Stimulated activated CD4-positive, alpha-beta T cell treated with anti-CD3 and anti-CD28 coated beads, Interleukin-2, amount 100 ng/mL, for 48 hours (primary cell): ENCODE measurements at regions not wholly inside any gene's neighbourhood (a gene's known extent, or its start where the extent isn't known, plus 50 kb on each side); places are given as distances from the start of the nearest gene placed in this dataset.
"Not testable (repeated sequence)": the region's sequence is repeated elsewhere in the genome, so short reads cannot be mapped to it uniquely, and the experiment has no call there.

Experiments used
- DNase-seq, 2 donors: peaks; one replicate each; pipeline ENCODE4 v3.0.0-alpha.2; 2020

GRCh38 chr5:128667751-128668150 is 129.7 kb upstream of the FBN2 start:
- no peak for DNase-seq

GRCh38 chr5:128668921-128669320 is 130.9 kb upstream of the FBN2 start:
- no peak for DNase-seq

GRCh38 chr5:128669803-128670202 is 131.8 kb upstream of the FBN2 start:
- no peak for DNase-seq

- no peak for DNase-seq
These were observed 133.9 kb upstream of the FBN2 start for GRCh38 chr5:128671943-128672342.

- no peak for DNase-seq
These were observed 135.0 kb upstream of the FBN2 start for GRCh38 chr5:128673000-128673399.

- DNase-seq = no peak
These were observed 135.4 kb upstream of the FBN2 start for GRCh38 chr5:128673411-128673957.

GRCh38 chr5:128673970-128674369 is 135.9 kb upstream of the FBN2 start:
- no peak for DNase-seq

GRCh38 chr5:128674837-128675446 is 136.9 kb upstream of the FBN2 start:
- peak; percentile 41 to 43 for DNase-seq

- DNase-seq = no peak
These were observed 143.1 kb upstream of the FBN2 start for GRCh38 chr5:128681096-128681495.

GRCh38 chr5:128681764-128682592 is 143.9 kb upstream of the FBN2 start:
- no peak for DNase-seq

GRCh38 chr5:128682669-128683068 is 144.6 kb upstream of the FBN2 start:
- DNase-seq = no peak

- no peak for DNase-seq
These were observed 146.9 kb upstream of the FBN2 start for GRCh38 chr5:128684961-128685360.

GRCh38 chr5:128687930-128688329 is 149.9 kb upstream of the FBN2 start:
- no peak for DNase-seq

GRCh38 chr5:128693764-128694163 is 155.7 kb upstream of the FBN2 start:
- DNase-seq = no peak

- no peak for DNase-seq
These were observed 157.9 kb upstream of the FBN2 start for GRCh38 chr5:128695791-128696530.

- DNase-seq = no peak
These were observed 163.3 kb upstream of the FBN2 start for GRCh38 chr5:128701301-128701700.

- DNase-seq = no peak
These were observed 165.3 kb upstream of the FBN2 start for GRCh38 chr5:128703322-128703721.

- no peak for DNase-seq
These were observed 168.2 kb upstream of the FBN2 start for GRCh38 chr5:128706269-128706668.

- DNase-seq = no peak
These were observed 170.8 kb upstream of the FBN2 start for GRCh38 chr5:128708841-128709240.

GRCh38 chr5:128711216-128711615 is 173.2 kb upstream of the FBN2 start:
- DNase-seq = no peak

GRCh38 chr5:128714551-128714950 is 176.5 kb upstream of the FBN2 start:
- no peak for DNase-seq

- DNase-seq = no peak
These were observed 184.5 kb upstream of the FBN2 start for GRCh38 chr5:128722551-128722950.

- not testable (repeated sequence) for DNase-seq
These were observed 192.0 kb upstream of the FBN2 start for GRCh38 chr5:128730021-128730420.

GRCh38 chr5:128735656-128736055 is 197.6 kb upstream of the FBN2 start:
- DNase-seq = not testable (repeated sequence)
